ENCODE measurements at regions not wholly inside any gene's neighbourhood (a gene's known extent, or its start where the extent isn't known, plus 50 kb on each side); places are given as distances from the start of the nearest gene placed in this dataset.

- TF ChIP-seq, protein P1, sequence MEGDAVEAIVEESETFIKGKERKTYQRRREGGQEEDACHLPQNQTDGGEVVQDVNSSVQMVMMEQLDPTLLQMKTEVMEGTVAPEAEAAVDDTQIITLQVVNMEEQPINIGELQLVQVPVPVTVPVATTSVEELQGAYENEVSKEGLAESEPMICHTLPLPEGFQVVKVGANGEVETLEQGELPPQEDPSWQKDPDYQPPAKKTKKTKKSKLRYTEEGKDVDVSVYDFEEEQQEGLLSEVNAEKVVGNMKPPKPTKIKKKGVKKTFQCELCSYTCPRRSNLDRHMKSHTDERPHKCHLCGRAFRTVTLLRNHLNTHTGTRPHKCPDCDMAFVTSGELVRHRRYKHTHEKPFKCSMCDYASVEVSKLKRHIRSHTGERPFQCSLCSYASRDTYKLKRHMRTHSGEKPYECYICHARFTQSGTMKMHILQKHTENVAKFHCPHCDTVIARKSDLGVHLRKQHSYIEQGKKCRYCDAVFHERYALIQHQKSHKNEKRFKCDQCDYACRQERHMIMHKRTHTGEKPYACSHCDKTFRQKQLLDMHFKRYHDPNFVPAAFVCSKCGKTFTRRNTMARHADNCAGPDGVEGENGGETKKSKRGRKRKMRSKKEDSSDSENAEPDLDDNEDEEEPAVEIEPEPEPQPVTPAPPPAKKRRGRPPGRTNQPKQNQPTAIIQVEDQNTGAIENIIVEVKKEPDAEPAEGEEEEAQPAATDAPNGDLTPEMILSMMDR (CRISPR knock-in tag; IDR thresholded peaks at IDR 0.05), result no peak
- TF ChIP-seq FOXM1 (CRISPR knock-in tag; IDR thresholded peaks at IDR 0.05), result no peak
Observed at GRCh38 chr5:84568171-84568570, 183.5 kb upstream of the EDIL3 start.

Data from HepG2 (cell line).